ENCODE measurements at regions not wholly inside any gene's neighbourhood (a gene's known extent, or its start where the extent isn't known, plus 50 kb on each side); places are given as distances from the start of the nearest gene placed in this dataset.

GRCh38 chr1:83548311-83548710, 450.6 kb downstream of the TTLL7 start:
- no peak for TF ChIP-seq POLR2A (IDR thresholded peaks at IDR 0.05)
- TF ChIP-seq, protein P1, sequence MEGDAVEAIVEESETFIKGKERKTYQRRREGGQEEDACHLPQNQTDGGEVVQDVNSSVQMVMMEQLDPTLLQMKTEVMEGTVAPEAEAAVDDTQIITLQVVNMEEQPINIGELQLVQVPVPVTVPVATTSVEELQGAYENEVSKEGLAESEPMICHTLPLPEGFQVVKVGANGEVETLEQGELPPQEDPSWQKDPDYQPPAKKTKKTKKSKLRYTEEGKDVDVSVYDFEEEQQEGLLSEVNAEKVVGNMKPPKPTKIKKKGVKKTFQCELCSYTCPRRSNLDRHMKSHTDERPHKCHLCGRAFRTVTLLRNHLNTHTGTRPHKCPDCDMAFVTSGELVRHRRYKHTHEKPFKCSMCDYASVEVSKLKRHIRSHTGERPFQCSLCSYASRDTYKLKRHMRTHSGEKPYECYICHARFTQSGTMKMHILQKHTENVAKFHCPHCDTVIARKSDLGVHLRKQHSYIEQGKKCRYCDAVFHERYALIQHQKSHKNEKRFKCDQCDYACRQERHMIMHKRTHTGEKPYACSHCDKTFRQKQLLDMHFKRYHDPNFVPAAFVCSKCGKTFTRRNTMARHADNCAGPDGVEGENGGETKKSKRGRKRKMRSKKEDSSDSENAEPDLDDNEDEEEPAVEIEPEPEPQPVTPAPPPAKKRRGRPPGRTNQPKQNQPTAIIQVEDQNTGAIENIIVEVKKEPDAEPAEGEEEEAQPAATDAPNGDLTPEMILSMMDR (IDR thresholded peaks at IDR 0.05) = no peak
- TF ChIP-seq POLR2AphosphoS5 (IDR thresholded peaks at IDR 0.05) = no peak
